Lower leg skin (tissue), 4 donors: ENCODE measurements at regions not wholly inside any gene's neighbourhood (a gene's known extent, or its start where the extent isn't known, plus 50 kb on each side); places are given as distances from the start of the nearest gene placed in this dataset.
"Not testable (repeated sequence)": the region's sequence is repeated elsewhere in the genome, so short reads cannot be mapped to it uniquely, and the experiment has no call there.

ENCODE experiments used
- DNase-seq, 2 donors: peaks; one replicate each; pipeline ENCODE4 v3.0.0-alpha.2; 2019; ENCODE audit warnings: low spot score in 2 of 2
- H3K4me3 ChIP-seq: fragments of 200-600 bp; sonication (generic); 2 replicates; pipeline ENCODE4 v1.5.1; 2017; ENCODE audit warnings: mild to moderate bottlenecking, low read depth; ENCODE audit not compliant: poor library complexity, severe bottlenecking
- POLR2A ChIP-seq, 2 donors: fragments of 450-650 bp; IDR thresholded peaks; one replicate each; pipeline ENCODE4 v1.6.1; 2016 to 2017; ENCODE audit warnings: antibody characterized with exemption in 2 of 2, mild to moderate bottlenecking in 1 of 2, moderate library complexity in 1 of 2
- WGBS, 2 donors: methylation state at CpG; one replicate each; pipeline ENCODE4 v1.1.5; 2018; 5-methylcytosine and 5-hydroxymethylcytosine counted together
- intact Hi-C: fragments of 100-400 bp; cut with DNase I; formaldehyde crosslinking; loops from one replicate; pipeline ENCODE4 v1.15.0; 2023; ENCODE audit warnings: low total_unique reads
- TF ChIP-seq, protein P1 (sequence below), 3 donors: fragments of 450-650 bp; IDR thresholded peaks; one replicate each; pipeline ENCODE4 v1.5.1; 2016; ENCODE audit warnings: antibody characterized with exemption in 3 of 3, mild to moderate bottlenecking in 3 of 3, moderate library complexity in 2 of 3

DNA sequence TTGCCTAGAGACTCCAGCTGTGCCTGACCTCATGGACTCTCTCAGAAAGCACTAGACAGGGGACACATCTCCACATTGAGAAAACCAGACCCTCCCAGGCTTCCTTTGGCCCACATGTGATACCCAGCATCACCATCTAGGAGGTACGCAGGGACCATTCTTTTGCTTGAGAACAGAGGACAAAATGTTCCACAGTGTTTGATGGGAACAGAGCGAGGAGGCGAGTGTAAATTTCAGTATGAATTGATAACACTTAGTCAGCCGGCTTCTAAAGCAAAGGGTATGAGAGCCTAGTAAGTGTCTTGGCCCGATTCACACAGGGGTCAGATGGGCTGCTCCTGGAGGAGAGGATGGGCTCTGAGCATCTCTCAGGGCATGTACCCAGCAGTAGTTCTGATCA is 1052.4 kb downstream of the BCL11B start:
- WGBS, 2 donors: 91 to 95% methylated on average over 5 of the region's 5 CpGs
- no peak overlapping the region for H3K4me3 ChIP-seq
- TF ChIP-seq, protein P1, sequence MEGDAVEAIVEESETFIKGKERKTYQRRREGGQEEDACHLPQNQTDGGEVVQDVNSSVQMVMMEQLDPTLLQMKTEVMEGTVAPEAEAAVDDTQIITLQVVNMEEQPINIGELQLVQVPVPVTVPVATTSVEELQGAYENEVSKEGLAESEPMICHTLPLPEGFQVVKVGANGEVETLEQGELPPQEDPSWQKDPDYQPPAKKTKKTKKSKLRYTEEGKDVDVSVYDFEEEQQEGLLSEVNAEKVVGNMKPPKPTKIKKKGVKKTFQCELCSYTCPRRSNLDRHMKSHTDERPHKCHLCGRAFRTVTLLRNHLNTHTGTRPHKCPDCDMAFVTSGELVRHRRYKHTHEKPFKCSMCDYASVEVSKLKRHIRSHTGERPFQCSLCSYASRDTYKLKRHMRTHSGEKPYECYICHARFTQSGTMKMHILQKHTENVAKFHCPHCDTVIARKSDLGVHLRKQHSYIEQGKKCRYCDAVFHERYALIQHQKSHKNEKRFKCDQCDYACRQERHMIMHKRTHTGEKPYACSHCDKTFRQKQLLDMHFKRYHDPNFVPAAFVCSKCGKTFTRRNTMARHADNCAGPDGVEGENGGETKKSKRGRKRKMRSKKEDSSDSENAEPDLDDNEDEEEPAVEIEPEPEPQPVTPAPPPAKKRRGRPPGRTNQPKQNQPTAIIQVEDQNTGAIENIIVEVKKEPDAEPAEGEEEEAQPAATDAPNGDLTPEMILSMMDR (IDR thresholded peaks at IDR 0.05): no peak
- TF ChIP-seq POLR2A (IDR thresholded peaks at IDR 0.05): no peak
- intact Hi-C loops: no loop called here
- DNase-seq: no peak

DNA sequence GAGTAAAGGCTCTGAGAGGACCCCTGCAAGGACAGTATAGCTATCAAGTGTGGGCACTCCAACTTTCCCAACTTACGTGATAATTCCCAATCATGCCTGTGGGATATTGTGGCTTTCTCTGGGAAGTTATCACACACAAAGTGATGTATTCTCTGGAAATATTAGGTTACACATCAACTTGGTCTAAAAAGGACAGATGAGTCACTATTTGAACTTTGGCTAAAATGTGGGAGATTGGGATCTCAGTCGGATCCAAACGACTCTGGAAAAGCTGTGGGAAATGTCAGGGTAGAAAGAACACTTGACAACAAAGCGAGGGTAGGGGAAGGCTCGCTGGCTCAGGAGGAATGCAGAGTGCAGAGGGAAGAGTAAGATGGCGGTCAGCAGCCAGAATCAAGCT is 1048.9 kb downstream of the BCL11B start:
- H3K4me3 ChIP-seq: no peak overlapping the region
- TF ChIP-seq POLR2A (IDR thresholded peaks at IDR 0.05): no peak
- TF ChIP-seq, protein P1 (IDR thresholded peaks at IDR 0.05): no peak
- WGBS, 2 donors: 83 to 85% methylated on average over 6 of the region's 6 CpGs
- intact Hi-C loops: no loop called here
- no peak for DNase-seq

DNA sequence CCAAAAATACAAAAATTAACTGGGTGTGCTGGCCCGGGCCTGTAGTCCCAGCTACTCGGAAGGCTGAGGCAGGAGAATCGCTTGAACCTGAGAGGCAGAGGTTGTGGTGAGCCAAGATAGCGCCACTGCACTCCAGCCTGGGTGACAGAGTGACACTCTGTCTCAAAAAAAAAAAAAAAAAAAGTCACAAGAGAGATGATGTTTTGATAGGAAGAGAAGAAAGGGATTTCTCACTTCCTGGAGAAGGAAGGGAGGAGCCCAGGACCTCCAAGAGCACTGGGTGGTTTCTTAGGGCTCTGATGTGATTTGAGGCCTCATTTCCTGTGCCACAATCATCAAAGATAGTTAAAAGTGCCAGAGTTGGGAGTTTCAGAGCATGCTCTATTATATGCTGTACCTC is 1048.3 kb downstream of the BCL11B start:
- DNase-seq, H3K4me3 ChIP-seq, intact Hi-C loops: not testable (repeated sequence)
- 88 to 97% methylated on average over 4 of the region's 4 CpGs for WGBS, 2 donors

DNA sequence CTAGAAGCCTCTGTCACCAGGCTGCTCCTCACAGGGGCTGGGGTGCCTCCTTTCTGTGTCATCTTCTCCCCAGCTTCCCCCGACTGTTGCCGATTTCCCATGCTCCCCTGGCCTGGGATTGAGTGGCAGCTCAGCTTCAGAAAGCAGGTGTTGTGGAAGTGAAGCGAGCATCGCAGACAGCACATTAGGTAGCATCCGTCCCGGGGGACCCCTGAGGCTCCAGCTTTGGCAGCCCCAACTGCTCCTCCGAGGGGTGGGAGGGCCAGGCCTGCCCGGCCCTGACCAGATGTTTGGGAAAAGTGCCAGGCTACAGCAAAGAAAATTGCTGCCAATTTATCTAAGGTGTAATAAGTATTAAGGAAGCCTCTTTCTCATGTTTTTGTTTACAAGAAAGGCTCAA is 1045.6 kb downstream of the BCL11B start:
- intact Hi-C loops: no loop called here
- no peak for DNase-seq
- 61 to 62% methylated on average over 8 of the region's 8 CpGs for WGBS, 2 donors
- H3K4me3 ChIP-seq: no peak overlapping the region
- TF ChIP-seq, protein P1 (IDR thresholded peaks at IDR 0.05): no peak
- TF ChIP-seq POLR2A (IDR thresholded peaks at IDR 0.05): no peak

DNA sequence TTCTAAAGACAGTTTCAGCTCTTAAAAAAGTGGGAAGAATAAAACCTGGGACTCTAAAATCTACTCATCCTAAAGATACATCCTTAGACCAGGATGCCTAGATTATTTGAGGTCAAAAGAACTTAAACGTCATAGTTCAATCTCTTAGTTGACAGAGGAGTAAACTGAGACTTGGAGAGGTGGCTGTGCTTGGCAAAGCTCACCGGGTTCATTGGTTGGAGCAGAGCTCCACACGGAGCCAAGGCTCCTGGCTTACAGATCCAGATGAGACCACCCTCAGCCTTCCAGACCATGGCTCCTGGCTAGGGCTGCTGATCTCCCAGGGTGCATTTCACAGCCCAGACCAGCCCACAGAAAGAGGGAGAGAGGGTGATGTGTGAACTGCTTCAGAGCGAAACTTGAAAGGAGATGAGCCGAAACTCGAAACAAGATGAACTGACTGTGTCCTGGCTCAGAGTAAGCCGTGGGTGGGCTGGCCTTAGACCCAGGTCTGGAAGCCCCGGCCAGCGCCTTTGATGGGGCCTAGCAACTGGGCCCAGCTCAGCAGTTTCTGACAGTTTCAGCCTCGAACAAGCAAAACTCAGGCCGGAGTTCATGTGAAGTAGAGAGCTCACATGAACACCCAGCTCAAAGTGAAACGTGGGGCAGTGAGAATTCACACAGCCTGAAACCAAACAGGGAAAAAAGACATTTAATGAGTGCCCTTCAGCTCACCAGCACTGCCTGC is 1044.8 kb downstream of the BCL11B start:
- intact Hi-C loops: no loop called here
- 75 to 80% methylated on average over 12 of the region's 12 CpGs for WGBS, 2 donors
- no peak for TF ChIP-seq POLR2A (IDR thresholded peaks at IDR 0.05)
- TF ChIP-seq, protein P1 (IDR thresholded peaks at IDR 0.05): no peak
- no peak overlapping the region for H3K4me3 ChIP-seq
- DNase-seq: no peak

DNA sequence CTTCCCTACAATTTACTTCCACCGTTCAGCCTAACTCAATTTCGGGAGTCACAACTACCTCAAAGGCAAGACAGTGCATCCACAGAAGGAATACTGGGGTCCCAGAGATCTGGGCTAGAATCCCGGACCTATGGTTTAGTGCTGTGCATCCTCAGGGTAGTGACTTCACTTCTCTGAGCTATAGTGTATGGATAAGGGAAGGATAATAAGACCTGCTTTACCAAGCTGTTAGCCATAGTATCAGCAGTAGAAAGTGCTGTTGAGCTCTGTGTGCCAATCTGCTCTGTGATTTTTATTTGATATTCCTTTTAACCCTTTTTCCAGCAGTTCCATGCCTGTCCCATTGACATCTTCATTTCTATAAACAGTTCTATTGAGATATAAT is 1044.3 kb downstream of the BCL11B start:
- intact Hi-C loops: no loop called here

More for the DNA sequence above, 1044.3 kb downstream of the BCL11B start:
- TF ChIP-seq, protein P1 (IDR thresholded peaks at IDR 0.05): no peak
- no peak for TF ChIP-seq POLR2A (IDR thresholded peaks at IDR 0.05)
- WGBS, 2 donors: 91 to 92% methylated on average over 3 of the region's 3 CpGs
- no peak for DNase-seq
- H3K4me3 ChIP-seq: no peak overlapping the region
